Neutrophil (primary cell): ENCODE measurements at regions not wholly inside any gene's neighbourhood (a gene's known extent, or its start where the extent isn't known, plus 50 kb on each side); places are given as distances from the start of the nearest gene placed in this dataset.

Experiments
- H3K27ac ChIP-seq: fragments of 200-600 bp; sonication (generic); 2 replicates; pipeline ENCODE4 v1.5.1; 2016; ENCODE audit warnings: mild to moderate bottlenecking, moderate library complexity
- H3K27me3 ChIP-seq: fragments of 200-600 bp; sonication (generic); 2 replicates; pipeline ENCODE4 v1.6.0; 2016; ENCODE audit warnings: mild to moderate bottlenecking
- H3K36me3 ChIP-seq: fragments of 200-600 bp; sonication (generic); 2 replicates; pipeline ENCODE4 v1.5.1; 2017
- H3K4me1 ChIP-seq, 2 experiments: fragments of 200-600 bp in 1 of 2; sonication (generic) in 1 of 2; 1 replicate in 1 of 2; 2 replicates in 1 of 2; pipeline versions ENCODE4 v1.5.1 to v1.6.1; 2013 to 2016; ENCODE audit warnings: low read depth in 1 of 2, low read length in 1 of 2, mild to moderate bottlenecking in 1 of 2, moderate library complexity in 1 of 2; ENCODE audit not compliant: control insufficient read depth in 1 of 2, insufficient read depth in 1 of 2
- H3K4me3 ChIP-seq, 2 experiments: fragments of 200-600 bp in 1 of 2; sonication (generic) in 1 of 2; 1 replicate in 1 of 2; 2 replicates in 1 of 2; pipeline ENCODE4 v1.5.1; 2013 to 2016; ENCODE audit warnings: low read depth in 1 of 2, low read length in 1 of 2, mild to moderate bottlenecking in 1 of 2, moderate library complexity in 1 of 2
- H3K9me3 ChIP-seq: fragments of 200-600 bp; sonication (generic); 2 replicates; pipeline ENCODE4 v1.5.1; 2016
- TF ChIP-seq, protein P1 (sequence below): fragments of 200-600 bp; sonication (generic); IDR thresholded peaks from 2 replicates; pipeline ENCODE4 v1.5.1; 2016; ENCODE audit warnings: antibody characterized with exemption

DNA sequence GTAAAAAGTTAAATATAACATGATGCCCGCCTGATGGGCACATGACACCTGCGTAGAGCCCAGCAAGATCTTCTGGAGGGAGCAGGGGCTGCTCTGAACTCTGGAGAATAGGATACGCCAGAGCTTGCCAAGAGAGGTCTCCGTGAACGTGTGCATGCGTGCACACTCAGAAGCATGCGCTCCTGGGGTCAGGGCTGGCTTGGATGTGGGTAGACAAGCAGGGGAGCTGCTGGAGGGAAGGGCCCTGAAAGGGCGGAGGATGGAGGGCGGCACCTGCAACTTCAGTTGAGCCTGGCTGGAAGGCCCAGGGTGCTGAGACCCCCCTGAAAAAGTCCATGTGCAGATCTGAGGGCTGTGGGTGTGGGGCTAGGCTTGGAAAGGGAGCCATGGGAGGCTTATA lies 828.4 kb upstream of the SALL3 start:
- H3K27ac ChIP-seq: no peak overlapping the region
- H3K9me3 ChIP-seq: no peaks in the 10 kb centered on the region
- no peaks in the 10 kb centered on the region for H3K4me1 ChIP-seq
- TF ChIP-seq, protein P1, sequence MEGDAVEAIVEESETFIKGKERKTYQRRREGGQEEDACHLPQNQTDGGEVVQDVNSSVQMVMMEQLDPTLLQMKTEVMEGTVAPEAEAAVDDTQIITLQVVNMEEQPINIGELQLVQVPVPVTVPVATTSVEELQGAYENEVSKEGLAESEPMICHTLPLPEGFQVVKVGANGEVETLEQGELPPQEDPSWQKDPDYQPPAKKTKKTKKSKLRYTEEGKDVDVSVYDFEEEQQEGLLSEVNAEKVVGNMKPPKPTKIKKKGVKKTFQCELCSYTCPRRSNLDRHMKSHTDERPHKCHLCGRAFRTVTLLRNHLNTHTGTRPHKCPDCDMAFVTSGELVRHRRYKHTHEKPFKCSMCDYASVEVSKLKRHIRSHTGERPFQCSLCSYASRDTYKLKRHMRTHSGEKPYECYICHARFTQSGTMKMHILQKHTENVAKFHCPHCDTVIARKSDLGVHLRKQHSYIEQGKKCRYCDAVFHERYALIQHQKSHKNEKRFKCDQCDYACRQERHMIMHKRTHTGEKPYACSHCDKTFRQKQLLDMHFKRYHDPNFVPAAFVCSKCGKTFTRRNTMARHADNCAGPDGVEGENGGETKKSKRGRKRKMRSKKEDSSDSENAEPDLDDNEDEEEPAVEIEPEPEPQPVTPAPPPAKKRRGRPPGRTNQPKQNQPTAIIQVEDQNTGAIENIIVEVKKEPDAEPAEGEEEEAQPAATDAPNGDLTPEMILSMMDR: no peak
- no peaks in the 10 kb centered on the region for H3K27me3 ChIP-seq
- H3K36me3 ChIP-seq: no peaks in the 10 kb centered on the region
- no peak overlapping the region for H3K4me3 ChIP-seq

DNA sequence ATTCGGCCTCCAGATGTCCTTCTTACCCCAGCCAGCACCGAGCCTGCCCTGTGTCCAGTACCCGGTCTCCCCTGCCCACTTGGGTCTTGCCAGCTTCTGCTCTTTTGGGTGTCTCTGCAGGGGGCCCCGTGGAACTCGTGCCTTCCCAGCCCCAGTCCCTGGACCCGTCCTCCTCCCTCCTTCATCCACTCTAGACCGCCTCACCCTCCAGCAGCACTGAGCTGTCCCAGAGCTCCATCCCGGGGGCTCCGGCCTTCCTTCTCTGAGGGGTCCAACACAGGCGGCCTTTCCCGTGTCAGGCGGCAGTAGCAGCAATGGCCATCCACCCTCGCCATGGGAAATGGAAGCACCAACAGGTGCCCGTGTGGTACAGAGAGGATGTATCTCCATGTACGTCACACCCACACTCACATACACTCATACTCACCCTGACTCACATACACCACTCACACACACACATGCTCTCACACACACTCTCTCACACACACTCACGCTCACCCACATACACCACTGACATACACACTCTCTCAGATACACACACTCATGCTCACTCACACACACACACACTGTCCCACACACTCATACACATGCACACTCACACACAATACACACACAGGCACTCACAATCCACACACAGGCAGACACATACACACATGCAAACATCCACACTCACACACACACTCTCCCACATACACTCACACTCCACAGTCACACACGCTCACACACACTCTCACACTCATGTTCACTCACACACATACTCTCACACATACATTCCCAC lies 827.5 kb upstream of the SALL3 start:
- H3K9me3 ChIP-seq: no peaks in the 10 kb centered on the region
- no peaks in the 10 kb centered on the region for H3K36me3 ChIP-seq
- no peak overlapping the region for H3K4me3 ChIP-seq
- no peak overlapping the region for H3K27ac ChIP-seq
- H3K27me3 ChIP-seq: no peaks in the 10 kb centered on the region
- TF ChIP-seq, protein P1: no peak
- no peaks in the 10 kb centered on the region for H3K4me1 ChIP-seq

DNA sequence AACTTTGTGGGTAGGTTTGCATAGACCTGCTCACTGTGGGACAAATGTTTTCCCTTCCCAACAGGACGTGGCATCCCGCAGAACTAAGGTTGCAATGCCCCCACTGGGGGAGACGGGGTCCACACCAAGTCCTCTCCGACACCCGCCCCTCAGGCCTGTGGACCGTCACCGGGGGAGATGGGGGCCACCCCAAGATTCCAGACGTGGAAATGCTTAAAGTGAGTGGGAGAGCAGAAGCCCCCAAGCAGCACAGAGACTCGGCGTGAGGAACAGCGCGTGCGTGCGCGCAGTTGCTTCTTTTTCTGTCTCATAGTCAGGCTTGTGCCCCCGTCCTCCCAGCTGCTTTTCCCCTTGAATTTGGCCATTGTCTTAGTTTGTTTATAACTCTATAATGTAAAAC lies 826.3 kb upstream of the SALL3 start:
- Histone ChIP-seq H3K4me1 (no peaks in the 10 kb centered on the region), H3K27ac (no peak overlapping the region), H3K36me3 (no peaks in the 10 kb centered on the region), H3K4me3 (no peak overlapping the region), H3K27me3 (no peaks in the 10 kb centered on the region), H3K9me3 (no peaks in the 10 kb centered on the region)
- TF ChIP-seq, protein P1: no peak

DNA sequence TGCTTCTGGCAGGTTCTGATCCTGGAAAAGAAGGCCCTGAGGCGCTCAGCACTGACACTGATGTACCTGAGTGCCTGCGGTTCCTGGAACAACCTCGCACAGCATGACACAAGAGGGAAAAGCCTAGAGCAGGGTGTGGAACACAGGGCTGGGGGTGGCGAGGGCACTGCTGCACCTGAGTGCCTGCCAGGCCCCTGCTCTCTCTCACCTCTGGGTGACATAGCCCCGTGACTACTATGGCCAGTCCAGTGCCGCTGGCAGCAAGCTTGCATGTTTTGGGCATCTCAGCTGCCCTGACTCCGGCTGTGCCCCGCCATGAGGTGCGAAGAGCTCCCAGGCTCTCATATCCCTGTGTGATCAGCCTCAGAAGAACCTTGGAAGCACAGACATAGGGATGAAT lies 825.2 kb upstream of the SALL3 start:
- H3K4me1 ChIP-seq: no peaks in the 10 kb centered on the region

DNA sequence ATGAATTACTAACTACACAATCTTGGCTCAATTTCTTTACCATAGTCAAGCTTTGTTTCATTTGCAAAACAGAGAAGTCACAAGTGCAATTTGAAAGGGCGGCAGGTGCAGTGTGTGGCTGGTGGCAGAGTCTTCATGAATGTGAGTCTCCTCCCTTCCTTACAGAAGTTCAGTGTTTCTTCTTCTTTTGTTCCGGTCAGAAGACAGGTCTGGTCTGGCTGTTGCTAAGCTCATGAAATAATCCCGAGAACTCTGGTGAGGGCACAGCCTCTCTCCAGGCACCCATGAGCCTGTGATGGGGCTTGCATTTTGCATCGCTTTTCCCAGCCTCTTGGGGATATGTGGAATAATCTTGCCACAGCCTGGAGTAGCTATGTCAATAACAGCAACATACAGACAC lies 824.8 kb upstream of the SALL3 start:
- no peaks in the 10 kb centered on the region for H3K9me3 ChIP-seq
- H3K4me3 ChIP-seq: no peak overlapping the region
- TF ChIP-seq, protein P1: no peak
- no peaks in the 10 kb centered on the region for H3K36me3 ChIP-seq
- no peaks in the 10 kb centered on the region for H3K4me1 ChIP-seq
- H3K27ac ChIP-seq: no peak overlapping the region
- no peaks in the 10 kb centered on the region for H3K27me3 ChIP-seq

More for the DNA sequence above, 825.2 kb upstream of the SALL3 start:
- no peak overlapping the region for H3K27ac ChIP-seq
- H3K27me3 ChIP-seq: no peaks in the 10 kb centered on the region
- no peaks in the 10 kb centered on the region for H3K9me3 ChIP-seq
- TF ChIP-seq, protein P1: no peak
- no peak overlapping the region for H3K4me3 ChIP-seq
- no peaks in the 10 kb centered on the region for H3K36me3 ChIP-seq
